Calu3 (cell line): ENCODE measurements at regions not wholly inside any gene's neighbourhood (a gene's known extent, or its start where the extent isn't known, plus 50 kb on each side); places are given as distances from the start of the nearest gene placed in this dataset.

ENCODE experiments used
- BruUV-seq: library from RNA; stranded (reverse); fragments of 400-500 nt; replicated peaks from 2 replicates; lab custom pipeline; 2021; lab: Mats Ljungman, UMichigan
- CTCF ChIA-PET: fragments of 300-600 bp; sonication (Branson Sonifier 250); formaldehyde crosslinking; loops from one replicate; lab custom pipeline; 2022; ENCODE audit warnings: antibody characterized with exemption; lab: Charles Lee
- DNase-seq: peaks from one replicate; pipeline ENCODE4 v3.0.0; 2022
- H3K27ac Mint-ChIP-seq: one replicate; pipeline ENCODE4 v1.8.0; 2022; ENCODE audit warnings: mixed read lengths; ENCODE audit not compliant: unreplicated experiment
- H3K27me3 Mint-ChIP-seq: one replicate; pipeline ENCODE4 v1.8.0; 2022; ENCODE audit warnings: mixed read lengths; ENCODE audit not compliant: unreplicated experiment
- H3K36me3 Mint-ChIP-seq: one replicate; pipeline ENCODE4 v1.8.0; 2022; ENCODE audit warnings: mild to moderate bottlenecking, moderate library complexity, mixed read lengths; ENCODE audit not compliant: insufficient read depth, unreplicated experiment
- H3K4me1 Mint-ChIP-seq: one replicate; pipeline ENCODE4 v1.8.0; 2022; ENCODE audit warnings: mild to moderate bottlenecking, low read depth, mixed read lengths; ENCODE audit not compliant: unreplicated experiment
- H3K4me3 Mint-ChIP-seq: one replicate; pipeline ENCODE4 v1.8.0; 2022; ENCODE audit warnings: mild to moderate bottlenecking, low read depth, moderate library complexity, mixed read lengths; ENCODE audit not compliant: unreplicated experiment
- H3K9me3 Mint-ChIP-seq: one replicate; pipeline ENCODE4 v1.8.0; 2022; ENCODE audit warnings: low read depth, mixed read lengths; ENCODE audit not compliant: unreplicated experiment
- CTCF ChIP-seq: fragments of 200-600 bp; IDR thresholded peaks from one replicate; pipeline ENCODE4 v1.8.0; 2022; ENCODE audit warnings: antibody characterized with exemption; ENCODE audit not compliant: unreplicated experiment
- intact Hi-C: fragments of 100-400 bp; cut with micrococcal nuclease; formaldehyde crosslinking; loops from one replicate; pipeline ENCODE4 v1.10.0; 2022; ENCODE audit not compliant: unreplicated experiment

- no TSS peak for BruUV-seq
- CTCF ChIA-PET, result no interaction called here
Observed at GRCh38 chr1:101733340-101733739, 263.4 kb downstream of the OLFM3 start.

GRCh38 chr1:101738475-101738874 is 258.3 kb downstream of the OLFM3 start:
- peaks cover 4% of the 10 kb centered on the region for H3K36me3 Mint-ChIP-seq
- BruUV-seq, result no TSS peak
- no peaks in the 10 kb centered on the region for H3K9me3 Mint-ChIP-seq
- H3K27me3 Mint-ChIP-seq, result no peaks in the 10 kb centered on the region
- CTCF ChIA-PET, result no interaction called here
- H3K4me1 Mint-ChIP-seq, result peaks cover 15% of the 10 kb centered on the region
- no peak overlapping the region for H3K4me3 Mint-ChIP-seq
- H3K27ac Mint-ChIP-seq, result no peak overlapping the region
- TF ChIP-seq CTCF, result no peak
- no peak for DNase-seq
- intact Hi-C loops, result no loop called here

More at GRCh38 chr1:101733340-101733739, 263.4 kb downstream of the OLFM3 start:
- H3K36me3 Mint-ChIP-seq, result no peaks in the 10 kb centered on the region
- intact Hi-C loops, result no loop called here
- H3K4me3 Mint-ChIP-seq, result no peak overlapping the region
- DNase-seq, result no peak
- no peaks in the 10 kb centered on the region for H3K9me3 Mint-ChIP-seq
- peaks cover 8% of the 10 kb centered on the region for H3K4me1 Mint-ChIP-seq
- TF ChIP-seq CTCF, result no peak
- no peaks in the 10 kb centered on the region for H3K27me3 Mint-ChIP-seq
- H3K27ac Mint-ChIP-seq, result no peak overlapping the region

- intact Hi-C loops, result no loop called here
- CTCF ChIA-PET, result no interaction called here
- no TSS peak for BruUV-seq
- peaks cover 4% of the 10 kb centered on the region for H3K36me3 Mint-ChIP-seq
- no peaks in the 10 kb centered on the region for H3K27me3 Mint-ChIP-seq
- H3K9me3 Mint-ChIP-seq, result no peaks in the 10 kb centered on the region
- H3K4me1 Mint-ChIP-seq, result peaks cover 11% of the 10 kb centered on the region
- no peak overlapping the region for H3K27ac Mint-ChIP-seq
- TF ChIP-seq CTCF, result no peak
- no peak overlapping the region for H3K4me3 Mint-ChIP-seq
- DNase-seq, result no peak
Observed at GRCh38 chr1:101739146-101739545, 257.6 kb downstream of the OLFM3 start.

- Mint-ChIP-seq H3K27ac (no peak overlapping the region), H3K9me3 (no peaks in the 10 kb centered on the region)
- CTCF ChIA-PET, result interaction anchor here (0.6 kb wide), 1 partner anchor 1283 kb away, joined by 4 read pairs; no protein-coding TSS in a partner anchor
Observed at GRCh38 chr1:101739826-101740330, 256.8 kb downstream of the OLFM3 start.

More at GRCh38 chr1:101739826-101740330, 256.8 kb downstream of the OLFM3 start:
- Mint-ChIP-seq H3K36me3 (peaks cover 4% of the 10 kb centered on the region), H3K4me3 (no peak overlapping the region), H3K4me1 (peaks cover 11% of the 10 kb centered on the region), H3K27me3 (no peaks in the 10 kb centered on the region)
- no TSS peak for BruUV-seq
- no peak for TF ChIP-seq CTCF
- intact Hi-C loops, result no loop called here
- no peak for DNase-seq
